Caco-2 (cell line): ENCODE measurements at regions not wholly inside any gene's neighbourhood (a gene's known extent, or its start where the extent isn't known, plus 50 kb on each side); places are given as distances from the start of the nearest gene placed in this dataset.

Experiments used
- BruUV-seq: library from RNA; stranded (reverse); fragments of 400-500 nt; replicated peaks from 2 replicates; lab custom pipeline; 2021; lab: Mats Ljungman, UMichigan
- CTCF ChIA-PET: fragments of 300-600 bp; sonication (Branson Sonifier 250); formaldehyde crosslinking; loops from one replicate; lab custom pipeline; 2022; ENCODE audit warnings: antibody characterized with exemption; lab: Charles Lee
- POLR2A ChIA-PET: fragments of 300-600 bp; sonication (Branson Sonifier 250); formaldehyde crosslinking; loops from one replicate; lab custom pipeline; 2022; ENCODE audit warnings: antibody characterized with exemption; lab: Charles Lee
- DNase-seq, 2 experiments: peaks; one replicate each; pipeline versions ENCODE4 v3.0.0 to v3.0.0-alpha.2; 2020 to 2022
- H3K27me3 ChIP-seq: replicated peaks from 2 replicates; pipeline ENCODE4 v1.6.0; 2011; ENCODE audit warnings: low read length; ENCODE audit not compliant: control insufficient read depth, insufficient read depth
- H3K36me3 ChIP-seq: 2 replicates; pipeline ENCODE4 v1.5.1; 2011; ENCODE audit warnings: low read length; ENCODE audit not compliant: control insufficient read depth, insufficient read depth
- H3K4me1 ChIP-seq: fragments of 250-450 bp; sonication (Bioruptor Pico); 2 replicates; pipeline ENCODE4 v1.5.1; 2020; ENCODE audit warnings: mild to moderate bottlenecking
- H3K4me3 ChIP-seq: 2 replicates; pipeline ENCODE4 v1.5.1; 2011; ENCODE audit warnings: low read depth, mild to moderate bottlenecking, control low read depth, low read length
- H3K9me3 ChIP-seq: fragments of 250-450 bp; sonication (Bioruptor Pico); 2 replicates; pipeline ENCODE4 v1.5.1; 2020; ENCODE audit warnings: mild to moderate bottlenecking, moderate library complexity
- H3K27ac Mint-ChIP-seq: one replicate; pipeline ENCODE4 v1.8.0; 2022; ENCODE audit warnings: mixed read lengths; ENCODE audit not compliant: unreplicated experiment
- H3K27me3 Mint-ChIP-seq: one replicate; pipeline ENCODE4 v1.8.0; 2022; ENCODE audit warnings: mixed read lengths; ENCODE audit not compliant: insufficient read depth, unreplicated experiment
- H3K36me3 Mint-ChIP-seq: one replicate; pipeline ENCODE4 v1.8.0; 2022; ENCODE audit warnings: mild to moderate bottlenecking, mixed read lengths; ENCODE audit not compliant: insufficient read depth, unreplicated experiment
- H3K4me1 Mint-ChIP-seq: one replicate; pipeline ENCODE4 v1.8.0; 2022; ENCODE audit warnings: low read depth, mixed read lengths; ENCODE audit not compliant: unreplicated experiment
- H3K4me3 Mint-ChIP-seq: one replicate; pipeline ENCODE4 v1.8.0; 2022; ENCODE audit warnings: mild to moderate bottlenecking, moderate library complexity, mixed read lengths; ENCODE audit not compliant: unreplicated experiment
- H3K9me3 Mint-ChIP-seq: one replicate; pipeline ENCODE4 v1.8.0; 2022; ENCODE audit warnings: mixed read lengths; ENCODE audit not compliant: unreplicated experiment
- intact Hi-C: fragments of 100-400 bp; cut with micrococcal nuclease; formaldehyde crosslinking; loops from one replicate; pipeline ENCODE4 v1.10.0; 2022; ENCODE audit not compliant: unreplicated experiment
- TF ChIP-seq, protein P1 (sequence below), 2 experiments: fragments of 200-600 bp in 1 of 2; IDR thresholded peaks; 1 replicate in 1 of 2; 2 replicates in 1 of 2; pipeline versions ENCODE4 v1.5.1 to v1.8.0; 2011 to 2022; ENCODE audit warnings: antibody characterized with exemption in 1 of 2, control low read depth in 1 of 2, inconsistent platforms in 1 of 2, low read depth in 1 of 2, low read length in 1 of 2, mild to moderate bottlenecking in 1 of 2, moderate library complexity in 1 of 2; ENCODE audit not compliant: insufficient read depth in 1 of 2, severe bottlenecking in 1 of 2, unreplicated experiment in 1 of 2

GRCh38 chr18:72667932-72668331, 123.8 kb upstream of the CBLN2 start:
- no peaks in the 10 kb centered on the region for H3K36me3 ChIP-seq
- H3K9me3 ChIP-seq = no peaks in the 10 kb centered on the region
- Mint-ChIP-seq H3K36me3 (no peaks in the 10 kb centered on the region), H3K27me3 (no peaks in the 10 kb centered on the region), H3K4me1 (no peaks in the 10 kb centered on the region), H3K4me3 (no peak overlapping the region), H3K27ac (no peak overlapping the region), H3K9me3 (no peaks in the 10 kb centered on the region)
- DNase-seq = no peak
- no TSS peak for BruUV-seq
- no peak overlapping the region for H3K4me3 ChIP-seq
- TF ChIP-seq, protein P1, sequence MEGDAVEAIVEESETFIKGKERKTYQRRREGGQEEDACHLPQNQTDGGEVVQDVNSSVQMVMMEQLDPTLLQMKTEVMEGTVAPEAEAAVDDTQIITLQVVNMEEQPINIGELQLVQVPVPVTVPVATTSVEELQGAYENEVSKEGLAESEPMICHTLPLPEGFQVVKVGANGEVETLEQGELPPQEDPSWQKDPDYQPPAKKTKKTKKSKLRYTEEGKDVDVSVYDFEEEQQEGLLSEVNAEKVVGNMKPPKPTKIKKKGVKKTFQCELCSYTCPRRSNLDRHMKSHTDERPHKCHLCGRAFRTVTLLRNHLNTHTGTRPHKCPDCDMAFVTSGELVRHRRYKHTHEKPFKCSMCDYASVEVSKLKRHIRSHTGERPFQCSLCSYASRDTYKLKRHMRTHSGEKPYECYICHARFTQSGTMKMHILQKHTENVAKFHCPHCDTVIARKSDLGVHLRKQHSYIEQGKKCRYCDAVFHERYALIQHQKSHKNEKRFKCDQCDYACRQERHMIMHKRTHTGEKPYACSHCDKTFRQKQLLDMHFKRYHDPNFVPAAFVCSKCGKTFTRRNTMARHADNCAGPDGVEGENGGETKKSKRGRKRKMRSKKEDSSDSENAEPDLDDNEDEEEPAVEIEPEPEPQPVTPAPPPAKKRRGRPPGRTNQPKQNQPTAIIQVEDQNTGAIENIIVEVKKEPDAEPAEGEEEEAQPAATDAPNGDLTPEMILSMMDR (IDR thresholded peaks at IDR 0.05; ENCODE audit: insufficient read depth in 1 of 2, low read depth in 1 of 2, low read length in 1 of 2, severe bottlenecking in 1 of 2, unreplicated experiment in 1 of 2) = no peak
- no peaks in the 10 kb centered on the region for H3K27me3 ChIP-seq
- intact Hi-C loops = no loop called here
- no peaks in the 10 kb centered on the region for H3K4me1 ChIP-seq
- CTCF ChIA-PET = no interaction called here
- POLR2A ChIA-PET = no interaction called here

DNA sequence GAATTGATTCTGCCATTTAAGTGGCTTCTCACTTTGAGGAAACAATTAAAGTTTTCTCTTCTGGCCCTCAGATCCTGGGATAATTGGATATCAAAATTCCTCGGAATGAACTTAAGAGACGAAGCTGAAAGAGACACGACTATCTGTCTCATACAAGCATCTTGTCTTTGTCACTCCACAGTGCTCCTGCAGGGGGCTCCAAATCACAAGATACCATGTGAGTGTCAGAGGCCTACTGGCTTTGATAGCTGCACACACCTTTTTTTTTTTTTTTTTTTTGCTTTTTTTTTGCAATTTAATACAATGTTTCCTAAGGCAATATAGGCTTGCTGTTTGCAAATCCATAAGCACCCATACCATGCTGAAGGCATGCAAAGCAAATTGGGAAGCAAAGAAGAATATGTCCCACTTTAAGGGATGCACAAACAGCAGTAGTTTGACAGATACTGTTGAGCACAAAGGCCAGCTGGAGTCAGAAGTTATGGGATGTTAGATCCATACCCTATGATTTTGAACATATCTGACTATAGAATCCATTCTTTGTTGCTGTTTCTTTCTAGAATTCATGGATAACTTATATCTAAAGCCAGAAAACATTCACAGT, 109.0 kb upstream of the CBLN2 start:
- no peak overlapping the region for H3K4me3 Mint-ChIP-seq
- peaks cover 5% of the 10 kb centered on the region for H3K27me3 Mint-ChIP-seq
- TF ChIP-seq, protein P1 (IDR thresholded peaks at IDR 0.05; ENCODE audit: insufficient read depth in 1 of 2, low read depth in 1 of 2, low read length in 1 of 2, severe bottlenecking in 1 of 2, unreplicated experiment in 1 of 2) = no peak
- no TSS peak for BruUV-seq
- peaks cover 14% of the 10 kb centered on the region for H3K9me3 Mint-ChIP-seq
- ChIA-PET CTCF (no interaction called here), POLR2A (no interaction called here)
- Histone ChIP-seq H3K9me3 (no peaks in the 10 kb centered on the region), H3K4me1 (no peaks in the 10 kb centered on the region), H3K4me3 (no peak overlapping the region), H3K36me3 (no peaks in the 10 kb centered on the region), H3K27me3 (no peaks in the 10 kb centered on the region)
- no peak overlapping the region for H3K27ac Mint-ChIP-seq
- peak; percentile 39 to 47 for DNase-seq
- no peaks in the 10 kb centered on the region for H3K36me3 Mint-ChIP-seq
- H3K4me1 Mint-ChIP-seq = no peaks in the 10 kb centered on the region
- intact Hi-C loops = loop anchor here (1.0 kb wide), 1 partner anchor 19 kb away; no protein-coding TSS in a partner anchor

DNA sequence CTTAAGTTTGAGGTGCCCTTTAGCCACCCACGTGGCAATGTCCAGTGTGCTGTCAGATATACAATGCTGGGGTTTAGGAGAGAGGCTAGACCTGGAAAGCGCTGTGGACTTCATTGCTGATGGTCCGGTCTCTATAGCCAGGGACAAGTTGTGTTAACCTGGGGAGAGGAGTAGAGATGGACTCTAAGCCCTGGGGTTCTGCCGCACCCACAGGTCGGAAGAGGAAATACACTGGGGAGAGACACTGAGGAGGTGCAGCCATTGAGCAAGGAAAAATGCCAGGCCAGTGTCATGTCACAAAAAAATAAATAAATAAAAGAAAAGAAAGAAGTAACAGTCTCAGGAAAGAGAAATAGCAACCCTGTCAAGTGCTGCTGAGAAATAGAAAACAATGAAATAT, 106.9 kb upstream of the CBLN2 start:
- peaks cover 13% of the 10 kb centered on the region for H3K9me3 Mint-ChIP-seq
- H3K4me3 Mint-ChIP-seq = no peak overlapping the region
- intact Hi-C loops = no loop called here
- POLR2A ChIA-PET = no interaction called here
- no peaks in the 10 kb centered on the region for H3K4me1 Mint-ChIP-seq
- BruUV-seq = no TSS peak
- CTCF ChIA-PET = no interaction called here
- H3K27ac Mint-ChIP-seq = no peak overlapping the region
- Histone ChIP-seq H3K36me3 (no peaks in the 10 kb centered on the region), H3K9me3 (no peaks in the 10 kb centered on the region), H3K4me3 (no peak overlapping the region), H3K27me3 (no peaks in the 10 kb centered on the region), H3K4me1 (no peaks in the 10 kb centered on the region)
- TF ChIP-seq, protein P1 (IDR thresholded peaks at IDR 0.05; ENCODE audit: insufficient read depth in 1 of 2, low read depth in 1 of 2, low read length in 1 of 2, severe bottlenecking in 1 of 2, unreplicated experiment in 1 of 2) = no peak
- no peak for DNase-seq
- H3K36me3 Mint-ChIP-seq = no peaks in the 10 kb centered on the region
- peaks cover 8% of the 10 kb centered on the region for H3K27me3 Mint-ChIP-seq
